K562 (cell line): ENCODE measurements at regions not wholly inside any gene's neighbourhood (a gene's known extent, or its start where the extent isn't known, plus 50 kb on each side); places are given as distances from the start of the nearest gene placed in this dataset.

Experiments used
- FOXK2 ChIP-seq, 2 experiments: fragments of 450-650 bp; IDR thresholded peaks in 1 of 2; conservative IDR thresholded peaks in 1 of 2; 2 replicates each; pipeline ENCODE4 v1.6.1; 2016; ENCODE audit warnings: low read depth in 2 of 2, mild to moderate bottlenecking in 1 of 2
- GABPA ChIP-seq: fragments of 200-800 bp; sonication (Bioruptor generic); conservative IDR thresholded peaks from 2 replicates; pipeline ENCODE4 v1.6.1; 2016; ENCODE audit warnings: low read depth, missing genetic modification characterization, missing compliant biosample characterization
- SREBF1 ChIP-seq: fragments of 150-350 bp; IDR thresholded peaks from 2 replicates; pipeline ENCODE4 v1.6.1; 2014; ENCODE audit warnings: antibody characterized with exemption, low read depth, low read length, borderline replicate concordance
- ZNF347 ChIP-seq: fragments of 450-650 bp; formaldehyde crosslinking; IDR thresholded peaks from 2 replicates; pipeline ENCODE4 v1.4.0; 2020; ENCODE audit warnings: low read depth, mild to moderate bottlenecking, moderate library complexity
- ZNF561 ChIP-seq: fragments of 450-650 bp; formaldehyde crosslinking; conservative IDR thresholded peaks from 2 replicates; pipeline ENCODE4 v1.4.0; 2020; ENCODE audit warnings: mild to moderate bottlenecking, moderate library complexity

DNA sequence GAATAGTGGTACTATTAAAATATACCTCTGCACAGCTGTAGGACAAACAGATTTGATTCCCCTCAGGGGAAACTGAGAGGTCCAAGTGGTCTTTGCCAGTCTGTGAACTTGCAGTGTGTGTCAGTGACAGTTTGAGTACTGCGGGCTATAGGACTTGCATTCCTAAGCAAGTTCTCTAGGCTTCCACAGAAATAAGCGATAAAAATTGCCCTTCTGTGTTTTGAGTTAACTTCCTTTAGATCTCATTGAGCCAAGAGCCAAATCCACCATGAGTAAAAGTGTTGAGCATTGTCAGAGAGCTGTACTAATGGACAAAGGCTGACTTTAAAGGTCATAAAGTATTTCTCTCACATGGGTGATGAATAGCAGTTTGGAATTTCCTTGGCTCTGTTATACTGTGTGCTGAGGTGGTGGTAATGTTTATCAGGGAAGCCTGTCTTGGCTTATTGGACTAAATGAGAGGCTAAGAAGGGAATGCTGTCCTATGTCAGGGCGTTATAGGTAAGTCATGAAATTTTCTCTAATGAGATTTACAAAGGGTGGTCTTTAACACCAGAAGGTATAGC lies 122.6 kb upstream of the MAP3K7 start:
- TF ChIP-seq ZNF561 (CRISPR knock-in tag) (no peak), GABPA (tag) (no peak), SREBF1 (no peak), ZNF347 (CRISPR knock-in tag) (no peak), FOXK2 (conservative IDR thresholded peaks at IDR 0.05 in 1 of 2, IDR thresholded peaks at IDR 0.05 in 1 of 2; ENCODE audit: low read depth in 2 of 2) (no peak)
